ENCODE measurements at regions not wholly inside any gene's neighbourhood (a gene's known extent, or its start where the extent isn't known, plus 50 kb on each side); places are given as distances from the start of the nearest gene placed in this dataset.

DNA sequence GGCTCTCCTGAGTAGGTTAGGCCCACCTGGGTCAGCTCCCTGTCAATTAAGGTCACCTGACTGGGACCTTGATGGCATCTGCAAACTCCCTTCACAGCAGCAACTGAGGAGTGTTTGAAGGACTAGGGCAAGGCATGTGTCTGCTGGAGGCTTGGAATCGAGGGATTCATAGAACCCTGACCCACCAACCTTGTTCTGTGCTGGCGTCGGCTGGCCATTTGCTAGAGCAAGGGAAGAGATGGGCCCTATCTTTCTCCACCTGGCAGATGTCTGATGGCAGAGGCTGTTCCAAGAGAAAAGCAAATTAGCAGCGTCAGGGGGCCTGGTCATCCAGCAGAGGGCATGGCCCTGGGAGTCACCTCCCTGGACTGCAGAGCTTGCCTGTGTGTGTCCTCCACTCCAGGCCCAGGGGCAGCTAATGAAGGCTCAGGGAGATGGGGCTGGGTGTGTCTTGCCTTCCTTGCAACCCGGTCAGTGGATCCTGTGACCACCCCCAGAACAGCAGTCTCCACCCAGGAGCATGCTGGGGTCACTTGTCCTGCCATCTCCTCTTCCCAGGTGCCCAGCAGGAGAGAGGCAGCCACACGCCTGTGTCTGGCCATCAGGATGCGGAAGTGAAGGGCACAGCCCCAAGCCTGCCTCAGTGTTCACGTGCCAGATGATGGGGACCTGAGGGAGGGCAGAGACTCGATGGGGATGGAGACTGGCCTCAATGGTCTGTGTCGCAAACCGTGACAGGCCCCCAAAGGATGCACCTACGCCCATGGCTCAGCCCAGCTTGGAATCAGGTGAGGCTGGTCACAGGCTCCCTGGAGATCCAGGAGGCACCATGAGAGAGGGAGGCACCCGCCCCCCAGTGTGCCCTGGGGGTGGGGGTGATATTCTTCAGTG lies 53.9 kb downstream of the BARX1 start:
- Histone ChIP-seq H3K9me3 (ENCODE audit: control insufficient read depth, insufficient read depth, low read length) (no peaks in the 10 kb centered on the region; the same call in 1 of the 2 replicates), H3K27ac (ENCODE audit: low read depth, low read length) (no peak overlapping the region), H3K4me3 (ENCODE audit: low read depth, low read length) (no peak overlapping the region), H3K27me3 (ENCODE audit: control insufficient read depth, insufficient read depth, low read length) (no peaks in the 10 kb centered on the region)
- POLR2A ChIA-PET: no interaction called here
- TF ChIP-seq, protein P1, sequence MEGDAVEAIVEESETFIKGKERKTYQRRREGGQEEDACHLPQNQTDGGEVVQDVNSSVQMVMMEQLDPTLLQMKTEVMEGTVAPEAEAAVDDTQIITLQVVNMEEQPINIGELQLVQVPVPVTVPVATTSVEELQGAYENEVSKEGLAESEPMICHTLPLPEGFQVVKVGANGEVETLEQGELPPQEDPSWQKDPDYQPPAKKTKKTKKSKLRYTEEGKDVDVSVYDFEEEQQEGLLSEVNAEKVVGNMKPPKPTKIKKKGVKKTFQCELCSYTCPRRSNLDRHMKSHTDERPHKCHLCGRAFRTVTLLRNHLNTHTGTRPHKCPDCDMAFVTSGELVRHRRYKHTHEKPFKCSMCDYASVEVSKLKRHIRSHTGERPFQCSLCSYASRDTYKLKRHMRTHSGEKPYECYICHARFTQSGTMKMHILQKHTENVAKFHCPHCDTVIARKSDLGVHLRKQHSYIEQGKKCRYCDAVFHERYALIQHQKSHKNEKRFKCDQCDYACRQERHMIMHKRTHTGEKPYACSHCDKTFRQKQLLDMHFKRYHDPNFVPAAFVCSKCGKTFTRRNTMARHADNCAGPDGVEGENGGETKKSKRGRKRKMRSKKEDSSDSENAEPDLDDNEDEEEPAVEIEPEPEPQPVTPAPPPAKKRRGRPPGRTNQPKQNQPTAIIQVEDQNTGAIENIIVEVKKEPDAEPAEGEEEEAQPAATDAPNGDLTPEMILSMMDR (IDR thresholded peaks at IDR 0.05; ENCODE audit: low read depth, low read length): no peak
- DNase-seq (ENCODE audit: low read depth, low spot score): no peak
- CTCF ChIA-PET: no interaction called here

DNA sequence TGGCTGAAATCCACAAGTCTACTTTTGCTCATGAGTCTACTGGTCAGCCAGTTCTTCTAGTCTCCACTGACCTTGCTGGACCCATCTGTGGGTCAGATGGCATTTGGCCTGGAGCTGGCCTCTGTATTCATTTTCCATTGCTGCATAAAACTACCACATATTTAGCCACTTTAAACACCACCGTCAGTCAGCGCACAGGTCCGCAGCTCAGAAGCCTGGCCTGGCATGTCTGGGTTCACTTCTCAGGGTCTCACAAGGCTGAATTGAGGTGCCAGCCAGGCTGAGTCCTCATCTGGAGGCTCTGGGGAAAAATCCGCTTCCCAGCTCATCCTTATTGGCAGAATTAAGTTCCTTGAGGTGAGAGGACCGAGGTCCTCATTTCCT lies 54.7 kb downstream of the BARX1 start:
- Histone ChIP-seq H3K9me3 (ENCODE audit: control insufficient read depth, insufficient read depth, low read length) (no peaks in the 10 kb centered on the region; the same call in 1 of the 2 replicates), H3K27me3 (ENCODE audit: control insufficient read depth, insufficient read depth, low read length) (no peaks in the 10 kb centered on the region), H3K4me3 (ENCODE audit: low read depth, low read length) (no peak overlapping the region), H3K27ac (ENCODE audit: low read depth, low read length) (no peak overlapping the region)
- no peak for DNase-seq (ENCODE audit: low read depth, low spot score)
- TF ChIP-seq, protein P1 (IDR thresholded peaks at IDR 0.05; ENCODE audit: low read depth, low read length): no peak
- CTCF ChIA-PET: no interaction called here
- POLR2A ChIA-PET: no interaction called here

DNA sequence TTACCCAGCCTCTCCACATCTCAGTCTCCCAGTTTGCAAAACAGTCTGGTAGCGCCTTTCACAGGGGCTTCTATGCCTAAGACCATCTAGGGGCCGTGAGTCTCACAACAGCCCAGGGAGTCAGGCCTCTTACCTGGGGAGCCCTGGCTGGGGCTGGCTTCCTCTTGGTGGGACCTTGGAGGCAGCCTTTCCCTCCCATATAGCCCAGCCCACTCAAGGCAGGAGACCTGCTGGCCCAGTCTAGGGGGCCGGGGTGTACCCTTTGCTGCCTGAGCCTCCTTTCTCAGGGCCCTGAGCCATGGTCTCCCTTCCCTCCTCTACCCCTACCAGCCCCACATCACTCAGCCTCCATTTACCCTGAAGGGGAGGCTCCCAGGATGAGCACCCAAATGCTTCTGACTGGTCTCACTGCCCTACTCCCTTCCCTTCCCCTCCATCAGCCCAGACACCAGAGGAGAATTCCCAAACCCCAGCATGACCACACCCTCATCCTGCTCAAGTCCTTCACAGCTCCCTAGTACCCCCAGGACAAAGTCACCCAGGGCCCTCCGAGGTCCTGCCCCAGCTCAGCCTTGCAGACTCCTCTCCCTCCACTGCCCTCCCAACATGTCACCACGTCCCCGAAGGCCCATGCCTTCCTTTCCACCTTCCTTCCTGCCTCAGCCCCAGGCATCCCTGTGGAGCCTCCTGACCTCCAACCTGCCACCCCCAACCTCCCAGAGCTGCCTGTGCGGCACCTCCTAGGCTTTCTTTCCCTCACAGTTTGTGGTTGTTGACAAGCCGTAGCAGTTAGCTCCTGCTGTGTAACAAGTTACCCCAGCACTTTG lies 55.3 kb downstream of the BARX1 start:
- CTCF ChIA-PET: no interaction called here

DNA sequence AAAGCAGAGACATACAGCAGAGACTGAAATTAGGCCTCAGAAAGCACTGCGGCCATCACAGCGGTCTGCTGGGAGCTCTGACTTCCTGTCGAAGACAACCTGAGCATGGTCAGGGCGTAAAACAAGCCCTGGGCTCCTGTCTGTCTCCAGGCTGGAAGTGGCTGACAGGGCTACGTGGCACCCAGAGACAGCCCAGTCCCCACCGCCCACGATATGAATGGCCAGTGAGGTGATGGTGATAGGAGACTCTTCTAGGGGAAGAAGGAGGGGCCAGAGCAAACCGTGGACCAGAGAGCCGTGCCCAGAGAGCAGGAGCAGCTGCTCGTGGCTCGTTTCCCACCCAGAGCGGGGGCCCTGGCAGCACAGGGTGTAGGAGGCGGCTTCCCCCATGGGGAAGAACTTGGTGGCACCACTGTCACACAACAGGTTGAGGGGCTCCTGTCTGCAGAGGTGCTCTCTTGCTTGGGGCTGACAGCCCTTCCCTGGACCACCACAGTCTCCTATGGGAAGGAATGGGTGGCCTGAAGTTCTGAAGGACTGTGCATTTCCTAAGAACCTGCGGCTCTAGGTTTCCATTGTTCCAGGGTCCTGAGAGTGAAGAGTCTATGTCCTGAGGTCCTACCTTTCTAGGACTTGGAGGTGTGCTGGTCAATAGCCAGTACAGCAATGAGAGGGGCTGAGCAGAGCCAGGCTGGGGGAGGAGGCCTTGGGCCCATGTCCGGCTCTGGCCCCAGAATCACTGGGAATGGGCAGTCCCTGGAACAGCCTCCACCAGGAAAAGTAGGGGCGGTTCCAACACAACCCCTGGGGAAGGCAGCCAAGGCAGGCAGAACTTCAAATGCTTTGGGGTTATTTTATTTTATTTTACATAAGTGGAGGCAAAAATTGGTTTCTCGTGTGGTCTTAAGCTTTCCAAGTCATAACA lies 56.4 kb downstream of the BARX1 start:
- TF ChIP-seq, protein P1 (IDR thresholded peaks at IDR 0.05; ENCODE audit: low read depth, low read length): no peak
- no peak for DNase-seq (ENCODE audit: low read depth, low spot score)
- Histone ChIP-seq H3K9me3 (ENCODE audit: control insufficient read depth, insufficient read depth, low read length) (peaks cover 7% of the 10 kb centered on the region; the same call in 1 of the 2 replicates), H3K27me3 (ENCODE audit: control insufficient read depth, insufficient read depth, low read length) (no peaks in the 10 kb centered on the region), H3K27ac (ENCODE audit: low read depth, low read length) (no peak overlapping the region), H3K4me3 (ENCODE audit: low read depth, low read length) (no peak overlapping the region)
- ChIA-PET CTCF (interaction anchor here (0.6 kb wide), 1 partner anchor 65 kb away, joined by 3 read pairs; no protein-coding TSS in a partner anchor), POLR2A (no interaction called here)

More for the DNA sequence above, 55.3 kb downstream of the BARX1 start:
- Histone ChIP-seq H3K9me3 (ENCODE audit: control insufficient read depth, insufficient read depth, low read length) (no peaks in the 10 kb centered on the region; the same call in 1 of the 2 replicates), H3K27me3 (ENCODE audit: control insufficient read depth, insufficient read depth, low read length) (no peaks in the 10 kb centered on the region), H3K4me3 (ENCODE audit: low read depth, low read length) (no peak overlapping the region), H3K27ac (ENCODE audit: low read depth, low read length) (no peak overlapping the region)
- POLR2A ChIA-PET: no interaction called here
- TF ChIP-seq, protein P1 (IDR thresholded peaks at IDR 0.05; ENCODE audit: low read depth, low read length): no peak
- no peak for DNase-seq (ENCODE audit: low read depth, low spot score)

Data from AG04450 (cell line).